ENCODE measurements at regions not wholly inside any gene's neighbourhood (a gene's known extent, or its start where the extent isn't known, plus 50 kb on each side); places are given as distances from the start of the nearest gene placed in this dataset.

DNA sequence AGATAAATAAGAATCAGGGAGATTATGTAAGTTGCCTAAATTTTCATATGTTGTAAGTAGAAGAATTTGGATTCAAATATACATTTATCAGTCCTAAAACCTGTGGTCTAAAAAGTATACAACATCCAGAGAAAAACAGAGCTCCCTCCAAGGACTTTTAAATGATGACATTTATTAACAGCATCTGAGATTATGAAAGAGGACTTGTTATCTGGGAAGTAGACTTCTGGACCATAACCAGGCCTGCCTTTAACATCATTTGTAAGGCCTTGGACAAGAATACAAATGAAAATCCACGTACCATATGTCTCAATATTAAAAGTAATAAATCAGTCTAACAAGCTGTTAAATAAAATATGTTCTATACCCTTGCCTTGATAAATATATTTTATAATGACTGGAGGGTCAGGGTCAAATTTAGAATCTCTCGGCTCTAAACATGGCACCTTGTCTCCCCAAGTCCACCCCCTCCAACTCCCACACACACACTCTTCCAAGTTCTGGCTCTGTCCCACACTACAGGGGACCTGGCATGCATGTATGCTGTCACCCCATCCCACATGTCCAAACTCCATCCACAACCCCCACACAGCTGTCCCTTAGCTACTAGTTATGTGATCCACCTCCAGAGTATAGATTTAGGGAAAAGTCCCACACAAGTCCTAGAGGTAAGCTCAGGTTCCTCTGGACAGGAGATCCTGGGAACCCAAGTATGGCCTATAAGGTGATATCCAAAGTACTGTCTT, 382.6 kb downstream of the CDH2 start:
- Histone ChIP-seq H2AFZ (no peak overlapping the region), H3K79me2 (ENCODE audit: low read depth) (no peaks in the 10 kb centered on the region), H3K27me3 (ENCODE audit: insufficient read depth, low read depth) (no peaks in the 10 kb centered on the region), H3F3A (ENCODE audit: insufficient read depth, low read depth) (no peaks in the 10 kb centered on the region), H3K4me2 (no peak overlapping the region), H3K9me2 (ENCODE audit: insufficient read depth) (no peaks in the 10 kb centered on the region), H3K9me3 (ENCODE audit: insufficient read depth, low read depth) (no peaks in the 10 kb centered on the region), H3K27ac (no peak overlapping the region), H4K20me1 (ENCODE audit: insufficient read depth) (no peaks in the 10 kb centered on the region), H3K36me3 (ENCODE audit: low read depth) (no peaks in the 10 kb centered on the region), H3K4me1 (replicated peaks; ENCODE audit: insufficient read depth) (no peaks in the 10 kb centered on the region), H3K4me3 (no peak overlapping the region)
- CTCF ChIA-PET: no interaction called here
- no peak for TF ChIP-seq EZH2 (IDR thresholded peaks at IDR 0.05; ENCODE audit: low read depth)
- TF ChIP-seq, protein P1, sequence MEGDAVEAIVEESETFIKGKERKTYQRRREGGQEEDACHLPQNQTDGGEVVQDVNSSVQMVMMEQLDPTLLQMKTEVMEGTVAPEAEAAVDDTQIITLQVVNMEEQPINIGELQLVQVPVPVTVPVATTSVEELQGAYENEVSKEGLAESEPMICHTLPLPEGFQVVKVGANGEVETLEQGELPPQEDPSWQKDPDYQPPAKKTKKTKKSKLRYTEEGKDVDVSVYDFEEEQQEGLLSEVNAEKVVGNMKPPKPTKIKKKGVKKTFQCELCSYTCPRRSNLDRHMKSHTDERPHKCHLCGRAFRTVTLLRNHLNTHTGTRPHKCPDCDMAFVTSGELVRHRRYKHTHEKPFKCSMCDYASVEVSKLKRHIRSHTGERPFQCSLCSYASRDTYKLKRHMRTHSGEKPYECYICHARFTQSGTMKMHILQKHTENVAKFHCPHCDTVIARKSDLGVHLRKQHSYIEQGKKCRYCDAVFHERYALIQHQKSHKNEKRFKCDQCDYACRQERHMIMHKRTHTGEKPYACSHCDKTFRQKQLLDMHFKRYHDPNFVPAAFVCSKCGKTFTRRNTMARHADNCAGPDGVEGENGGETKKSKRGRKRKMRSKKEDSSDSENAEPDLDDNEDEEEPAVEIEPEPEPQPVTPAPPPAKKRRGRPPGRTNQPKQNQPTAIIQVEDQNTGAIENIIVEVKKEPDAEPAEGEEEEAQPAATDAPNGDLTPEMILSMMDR (conservative IDR thresholded peaks at IDR 0.05): no peak
- POLR2A ChIA-PET (ENCODE audit: unreplicated experiment): no interaction called here
- BruUV-seq (replicated peaks): no TSS peak
- no peak for DNase-seq
- intact Hi-C loops (cut with micrococcal nuclease; ENCODE audit: unreplicated experiment): no loop called here

DNA sequence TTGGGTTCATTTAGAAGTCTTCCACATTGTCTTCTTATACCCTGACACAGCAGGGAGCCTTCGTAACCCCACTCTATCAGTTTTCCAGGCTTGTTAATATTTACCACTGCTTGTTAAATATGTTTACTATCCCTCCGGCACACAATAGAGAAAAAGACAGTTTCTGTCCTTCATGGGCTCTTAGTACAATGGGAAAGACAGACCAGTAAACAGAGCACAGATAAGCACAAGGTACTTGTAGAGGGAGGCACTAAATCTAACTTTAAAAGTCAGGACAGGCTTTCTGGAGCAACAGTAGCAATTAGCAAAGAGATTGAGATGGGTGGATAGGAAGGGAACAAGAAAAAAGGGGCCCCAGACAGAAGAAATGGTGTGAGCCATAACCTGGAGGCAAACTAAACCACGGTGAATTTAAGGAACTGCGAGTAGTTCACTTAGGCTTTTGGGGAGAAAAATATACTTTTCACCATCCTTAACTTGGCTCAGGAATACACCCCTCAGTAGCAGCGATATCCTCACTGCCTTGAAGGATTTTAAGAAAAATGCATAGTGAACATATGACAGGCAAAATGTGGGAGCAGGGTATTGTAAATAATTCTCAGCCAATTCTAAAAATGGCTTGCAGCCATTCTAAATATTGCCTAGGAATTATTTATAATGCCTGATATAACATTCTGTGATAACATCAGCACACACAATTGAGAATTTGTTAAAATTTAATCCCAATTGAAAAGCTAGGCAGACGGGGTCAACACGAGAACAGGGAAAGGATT, 383.7 kb downstream of the CDH2 start:
- H3K9me3 ChIP-seq (ENCODE audit: insufficient read depth, low read depth): no peaks in the 10 kb centered on the region
- H3K27me3 ChIP-seq (ENCODE audit: insufficient read depth, low read depth): no peaks in the 10 kb centered on the region
- ChIA-PET POLR2A (ENCODE audit: unreplicated experiment) (no interaction called here), CTCF (no interaction called here)
- intact Hi-C loops (cut with micrococcal nuclease; ENCODE audit: unreplicated experiment): no loop called here
- H3K4me3 ChIP-seq: no peak overlapping the region
- no peak overlapping the region for H3K4me2 ChIP-seq
- no peaks in the 10 kb centered on the region for H3K36me3 ChIP-seq (ENCODE audit: low read depth)
- H2AFZ ChIP-seq: no peak overlapping the region
- H3K9me2 ChIP-seq (ENCODE audit: insufficient read depth): no peaks in the 10 kb centered on the region
- no TSS peak for BruUV-seq (replicated peaks)
- no peaks in the 10 kb centered on the region for H3F3A ChIP-seq (ENCODE audit: insufficient read depth, low read depth)
- H3K4me1 ChIP-seq (replicated peaks; ENCODE audit: insufficient read depth): no peaks in the 10 kb centered on the region
- no peak for DNase-seq
- no peaks in the 10 kb centered on the region for H3K79me2 ChIP-seq (ENCODE audit: low read depth)
- H3K27ac ChIP-seq: no peak overlapping the region
- TF ChIP-seq, protein P1 (conservative IDR thresholded peaks at IDR 0.05): no peak
- no peak for TF ChIP-seq EZH2 (IDR thresholded peaks at IDR 0.05; ENCODE audit: low read depth)
- no peaks in the 10 kb centered on the region for H4K20me1 ChIP-seq (ENCODE audit: insufficient read depth)

DNA sequence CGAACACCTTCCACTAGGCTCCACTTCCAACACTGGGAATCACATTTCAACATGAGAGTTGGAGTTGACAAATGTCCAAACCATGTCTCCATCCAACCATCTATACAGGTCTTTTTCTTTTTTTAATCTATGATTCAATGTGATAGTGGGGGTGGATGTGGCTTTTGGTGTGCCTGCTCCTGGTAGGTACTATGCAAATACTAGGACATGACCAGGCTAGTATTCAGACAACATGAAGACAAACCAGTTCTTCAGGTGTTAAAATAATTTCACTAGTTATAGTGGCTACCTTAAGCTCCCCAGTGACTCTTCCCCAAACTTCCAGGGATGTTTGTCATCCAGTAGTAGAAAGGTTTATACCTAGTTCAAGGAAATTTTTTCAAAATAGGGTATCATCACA, 387.5 kb downstream of the CDH2 start:
- Histone ChIP-seq H3K9me3 (ENCODE audit: insufficient read depth, low read depth) (no peaks in the 10 kb centered on the region), H3F3A (ENCODE audit: insufficient read depth, low read depth) (no peaks in the 10 kb centered on the region), H3K79me2 (ENCODE audit: low read depth) (no peaks in the 10 kb centered on the region), H3K36me3 (ENCODE audit: low read depth) (no peaks in the 10 kb centered on the region), H3K4me3 (no peak overlapping the region), H3K4me1 (replicated peaks; ENCODE audit: insufficient read depth) (no peaks in the 10 kb centered on the region), H3K27ac (no peak overlapping the region), H3K9me2 (ENCODE audit: insufficient read depth) (no peaks in the 10 kb centered on the region), H3K27me3 (ENCODE audit: insufficient read depth, low read depth) (no peaks in the 10 kb centered on the region), H2AFZ (no peak overlapping the region), H3K4me2 (no peak overlapping the region), H4K20me1 (ENCODE audit: insufficient read depth) (no peaks in the 10 kb centered on the region)
- ChIA-PET POLR2A (ENCODE audit: unreplicated experiment) (interaction anchor here (0.7 kb wide), 1 partner anchor 947 kb away, joined by 6 read pairs; no protein-coding TSS in a partner anchor), CTCF (no interaction called here)
- TF ChIP-seq EZH2 (IDR thresholded peaks at IDR 0.05; ENCODE audit: low read depth): no peak
- TF ChIP-seq, protein P1 (conservative IDR thresholded peaks at IDR 0.05): no peak
- intact Hi-C loops (cut with micrococcal nuclease; ENCODE audit: unreplicated experiment): no loop called here
- no TSS peak for BruUV-seq (replicated peaks)
- no peak for DNase-seq

All from PC-9 (cell line).